ENCODE measurements at regions not wholly inside any gene's neighbourhood (a gene's known extent, or its start where the extent isn't known, plus 50 kb on each side); places are given as distances from the start of the nearest gene placed in this dataset.

GRCh38 chr6:113421997-113422396, 435.1 kb upstream of the MARCKS start:
- ChIA-PET CTCF (no interaction called here), POLR2A (no interaction called here)
- no peak for DNase-seq (ENCODE audit: low read depth, low spot score)
- no peak overlapping the region for H3K4me3 ChIP-seq (ENCODE audit: low read depth, low read length)
- no peak for TF ChIP-seq CTCF (IDR thresholded peaks at IDR 0.05; ENCODE audit: insufficient read depth, low read length, missing control alignments)

- ChIA-PET POLR2A (no interaction called here), CTCF (interaction anchor here (1.5 kb wide), 1 partner anchor 10 kb away, joined by 6 read pairs; no protein-coding TSS in a partner anchor)
- H3K4me3 ChIP-seq (ENCODE audit: low read depth, low read length): no peak overlapping the region
- no peak for DNase-seq (ENCODE audit: low read depth, low spot score)
- TF ChIP-seq CTCF (IDR thresholded peaks at IDR 0.05; ENCODE audit: insufficient read depth, low read length, missing control alignments): no peak
Measured at GRCh38 chr6:113423956-113424355, 433.2 kb upstream of the MARCKS start.

- TF ChIP-seq CTCF (IDR thresholded peaks at IDR 0.05; ENCODE audit: insufficient read depth, low read length, missing control alignments): no peak
- DNase-seq (ENCODE audit: low read depth, low spot score): no peak
- ChIA-PET POLR2A (interaction anchor here (1.2 kb wide), 1 partner anchor 14 kb away, joined by 3 read pairs; no protein-coding TSS in a partner anchor), CTCF (interaction anchor here (0.8 to 1.3 kb wide), 2 partner anchors 10 to 21 kb away, joined by 3 read pairs; no protein-coding TSS in a partner anchor)
- H3K4me3 ChIP-seq (ENCODE audit: low read depth, low read length): no peak overlapping the region
Measured at GRCh38 chr6:113425977-113426660, 431.0 kb upstream of the MARCKS start.

GRCh38 chr6:113427617-113428016, 429.5 kb upstream of the MARCKS start:
- DNase-seq (ENCODE audit: low read depth, low spot score): no peak
- no peak overlapping the region for H3K4me3 ChIP-seq (ENCODE audit: low read depth, low read length)
- no peak for TF ChIP-seq CTCF (IDR thresholded peaks at IDR 0.05; ENCODE audit: insufficient read depth, low read length, missing control alignments)
- POLR2A ChIA-PET: no interaction called here
- CTCF ChIA-PET: no interaction called here

- CTCF ChIA-PET: interaction anchor here (1.0 kb wide), 1 partner anchor 430 kb away, joined by 3 read pairs; no protein-coding TSS in a partner anchor
Measured at GRCh38 chr6:113428702-113429101, 428.4 kb upstream of the MARCKS start.

More at GRCh38 chr6:113428702-113429101, 428.4 kb upstream of the MARCKS start:
- TF ChIP-seq CTCF (IDR thresholded peaks at IDR 0.05; ENCODE audit: insufficient read depth, low read length, missing control alignments): no peak
- DNase-seq (ENCODE audit: low read depth, low spot score): no peak
- no peak overlapping the region for H3K4me3 ChIP-seq (ENCODE audit: low read depth, low read length)
- POLR2A ChIA-PET: no interaction called here
